Lung (tissue), 11 donors: ENCODE measurements at regions not wholly inside any gene's neighbourhood (a gene's known extent, or its start where the extent isn't known, plus 50 kb on each side); places are given as distances from the start of the nearest gene placed in this dataset.

ENCODE experiments used
- ATAC-seq: fragments of 200-7000 bp; cut with Tn5 transposase; one replicate; pipeline ENCODE4 v1.9.1; 2020; ENCODE audit warnings: moderate number of reproducible peaks; ENCODE audit not compliant: insufficient read depth, low FRiP score
- DNase-seq, 3 donors: peaks; one replicate each; pipeline ENCODE4 v3.0.0-alpha.2; 2013 to 2017
- H3K27ac ChIP-seq, 2 donors: one replicate each; pipeline ENCODE4 v1.5.1; 2013; ENCODE audit warnings: mild to moderate bottlenecking in 2 of 2, moderate library complexity in 2 of 2, control low read depth in 1 of 2, inconsistent platforms in 1 of 2, low read depth in 1 of 2, low read length in 1 of 2
- H3K27me3 ChIP-seq, 3 donors: one replicate each; pipeline ENCODE4 v1.5.1; 2013; ENCODE audit warnings: low read length in 2 of 3; ENCODE audit not compliant: control insufficient read depth in 3 of 3, insufficient read depth in 3 of 3
- H3K36me3 ChIP-seq, 4 donors: one replicate each; pipeline ENCODE4 v1.5.1; 2013; ENCODE audit warnings: low read length in 4 of 4, mild to moderate bottlenecking in 1 of 4, moderate library complexity in 1 of 4; ENCODE audit not compliant: control insufficient read depth in 4 of 4, insufficient read depth in 4 of 4
- H3K4me1 ChIP-seq, 5 donors: one replicate each; pipeline ENCODE4 v1.5.1; 2013; ENCODE audit warnings: low read length in 5 of 5, mild to moderate bottlenecking in 2 of 5, moderate library complexity in 1 of 5; ENCODE audit not compliant: control insufficient read depth in 5 of 5, insufficient read depth in 5 of 5
- H3K4me3 ChIP-seq: one replicate; pipeline ENCODE4 v1.5.1; 2013; ENCODE audit warnings: mild to moderate bottlenecking, control low read depth, moderate library complexity
- H3K9ac ChIP-seq, 2 donors: one replicate each; pipeline ENCODE4 v1.5.1; 2013; ENCODE audit warnings: low read length in 2 of 2, control low read depth in 1 of 2; ENCODE audit not compliant: insufficient read depth in 1 of 2
- H3K9me3 ChIP-seq, 4 donors: one replicate each; pipeline ENCODE4 v1.5.1; 2013; ENCODE audit warnings: low read length in 3 of 4, mild to moderate bottlenecking in 1 of 4, moderate library complexity in 1 of 4; ENCODE audit not compliant: control insufficient read depth in 4 of 4, insufficient read depth in 3 of 4
- WGBS, 2 donors: extraction: QIAGEN DNeasy Blood & Tissue Kit; methylation state at CpG; one replicate each; pipeline ENCODE4 v1.1.7; 2013; 5-methylcytosine and 5-hydroxymethylcytosine counted together
- TF ChIP-seq, protein P1 (sequence below): IDR thresholded peaks from 2 replicates; pipeline ENCODE4 v1.5.1; 2012; ENCODE audit warnings: mild to moderate bottlenecking; ENCODE audit errors: control extremely low read depth, extremely low read depth
- donor health status: control.
- donor health status: control.
- donor health status: Bipolar disorder and iron deficiency.
- donor health status: healthy.
- donor health status: DM: yes; HTN: yes; CAD: no.

DNA sequence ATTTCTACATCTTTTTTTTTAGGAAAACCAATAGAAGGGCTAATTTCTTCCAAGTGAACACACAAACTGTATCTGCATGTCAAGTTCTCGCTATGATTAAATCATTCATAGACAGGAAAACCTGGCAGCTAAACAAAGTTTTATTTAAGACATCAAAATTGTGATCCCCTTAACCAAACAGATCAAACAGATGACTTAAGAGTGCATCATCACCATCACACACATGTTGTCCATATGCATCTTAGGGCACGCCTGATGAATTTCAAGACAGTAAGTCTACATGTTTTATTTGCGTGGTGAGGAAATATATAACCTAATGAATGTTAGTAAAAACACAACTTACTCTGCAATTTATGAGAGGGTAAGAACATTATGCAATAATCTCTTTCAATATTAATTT is 317.0 kb upstream of the ANXA10 start:
- no peak for DNase-seq
- Histone ChIP-seq H3K9me3 (peaks cover 0 to 2% (median 0%) of the 10 kb centered on the region in 4 donors), H3K4me3 (no peak overlapping the region), H3K36me3 (no peaks in the 10 kb centered on the region), H3K9ac (no peak overlapping the region), H3K27ac (no peak overlapping the region), H3K4me1 (no peaks in the 10 kb centered on the region), H3K27me3 (no peaks in the 10 kb centered on the region)
- WGBS, 2 donors = 92 to 94% methylated on average over 3 of the region's 3 CpGs
- TF ChIP-seq, protein P1, sequence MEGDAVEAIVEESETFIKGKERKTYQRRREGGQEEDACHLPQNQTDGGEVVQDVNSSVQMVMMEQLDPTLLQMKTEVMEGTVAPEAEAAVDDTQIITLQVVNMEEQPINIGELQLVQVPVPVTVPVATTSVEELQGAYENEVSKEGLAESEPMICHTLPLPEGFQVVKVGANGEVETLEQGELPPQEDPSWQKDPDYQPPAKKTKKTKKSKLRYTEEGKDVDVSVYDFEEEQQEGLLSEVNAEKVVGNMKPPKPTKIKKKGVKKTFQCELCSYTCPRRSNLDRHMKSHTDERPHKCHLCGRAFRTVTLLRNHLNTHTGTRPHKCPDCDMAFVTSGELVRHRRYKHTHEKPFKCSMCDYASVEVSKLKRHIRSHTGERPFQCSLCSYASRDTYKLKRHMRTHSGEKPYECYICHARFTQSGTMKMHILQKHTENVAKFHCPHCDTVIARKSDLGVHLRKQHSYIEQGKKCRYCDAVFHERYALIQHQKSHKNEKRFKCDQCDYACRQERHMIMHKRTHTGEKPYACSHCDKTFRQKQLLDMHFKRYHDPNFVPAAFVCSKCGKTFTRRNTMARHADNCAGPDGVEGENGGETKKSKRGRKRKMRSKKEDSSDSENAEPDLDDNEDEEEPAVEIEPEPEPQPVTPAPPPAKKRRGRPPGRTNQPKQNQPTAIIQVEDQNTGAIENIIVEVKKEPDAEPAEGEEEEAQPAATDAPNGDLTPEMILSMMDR = no peak
- ATAC-seq = no peak

DNA sequence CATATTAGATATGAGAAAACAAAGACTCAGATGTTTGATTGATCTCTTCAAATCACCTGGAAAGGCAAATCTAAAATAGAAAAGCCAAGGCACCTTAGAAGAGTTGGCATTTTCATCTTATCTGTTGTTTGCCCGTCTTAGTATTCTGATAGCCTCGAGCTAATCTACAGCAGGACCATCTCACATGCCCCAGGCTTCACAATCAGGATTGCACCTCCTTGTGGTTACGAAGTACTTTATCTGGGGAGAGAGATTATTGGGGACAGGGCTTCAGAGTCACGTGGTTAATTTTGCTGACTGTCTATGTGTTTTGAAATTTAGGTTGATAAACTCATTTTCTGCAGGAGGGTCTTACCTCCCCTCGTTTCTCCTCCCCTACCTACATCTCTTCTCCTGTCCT is 313.1 kb upstream of the ANXA10 start:
- WGBS, 2 donors = 69 to 75% methylated on average over 5 of the region's 5 CpGs
- DNase-seq = no peak
- ATAC-seq = no peak
- H3K9ac ChIP-seq = no peak overlapping the region
- H3K36me3 ChIP-seq = no peaks in the 10 kb centered on the region
- no peaks in the 10 kb centered on the region for H3K9me3 ChIP-seq
- TF ChIP-seq, protein P1 = no peak
- H3K4me1 ChIP-seq = no peaks in the 10 kb centered on the region
- H3K27me3 ChIP-seq = no peaks in the 10 kb centered on the region
- H3K4me3 ChIP-seq = no peak overlapping the region
- H3K27ac ChIP-seq = no peak overlapping the region

DNA sequence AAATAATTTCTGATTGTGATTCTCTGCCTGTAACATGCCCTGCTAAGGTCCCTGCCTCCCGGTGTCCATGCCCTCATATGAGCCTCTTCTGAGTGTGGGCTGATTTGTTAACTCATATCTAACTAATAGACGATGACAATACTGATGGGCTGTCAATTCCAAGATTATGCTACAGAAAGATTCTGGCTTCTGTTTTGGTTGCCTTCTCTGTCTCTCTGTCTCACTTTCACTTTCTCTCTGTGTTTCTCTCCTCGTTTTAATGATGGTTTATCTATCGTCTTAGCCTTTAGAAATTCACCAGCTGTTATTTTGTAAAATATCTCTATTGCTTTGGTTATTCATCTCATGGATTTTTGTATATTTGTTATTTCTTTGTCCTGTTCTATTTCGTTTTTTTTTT is 312.5 kb upstream of the ANXA10 start:
- Histone ChIP-seq H3K9ac (no peak overlapping the region), H3K36me3 (no peaks in the 10 kb centered on the region), H3K27me3 (no peaks in the 10 kb centered on the region), H3K27ac (no peak overlapping the region), H3K4me3 (no peak overlapping the region), H3K9me3 (no peaks in the 10 kb centered on the region), H3K4me1 (no peaks in the 10 kb centered on the region)
- no peak for DNase-seq
- TF ChIP-seq, protein P1 = no peak
- 64 to 77% methylated on average over 5 of the region's 5 CpGs for WGBS, 2 donors
- no peak for ATAC-seq

DNA sequence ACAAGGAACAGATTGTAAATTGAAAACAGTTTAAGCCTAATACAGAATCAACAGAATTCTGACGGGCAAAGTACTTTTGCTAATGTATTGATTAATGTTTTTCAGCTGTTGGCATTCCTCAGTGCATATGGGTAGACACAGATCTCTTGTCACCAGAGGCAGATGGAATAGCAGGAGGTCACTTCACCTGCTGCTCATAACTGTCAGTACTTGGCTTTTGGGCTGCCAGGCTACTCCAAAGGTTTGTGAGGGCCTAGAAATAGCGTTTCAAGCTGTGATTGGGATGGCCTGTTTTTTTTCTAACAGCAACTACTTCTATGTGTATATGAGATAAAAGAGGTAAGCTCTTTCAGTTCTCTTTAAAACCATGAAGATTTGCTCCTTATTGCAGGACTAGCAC is 307.5 kb upstream of the ANXA10 start:
- no peaks in the 10 kb centered on the region for H3K36me3 ChIP-seq
- no peaks in the 10 kb centered on the region for H3K27me3 ChIP-seq
- H3K4me3 ChIP-seq = no peak overlapping the region
- TF ChIP-seq, protein P1 = no peak
- ATAC-seq (no peak), DNase-seq (no peak)
- H3K9me3 ChIP-seq = no peaks in the 10 kb centered on the region
- H3K4me1 ChIP-seq = no peaks in the 10 kb centered on the region
- H3K27ac ChIP-seq = no peak overlapping the region
- 50 to 67% methylated on average over 2 of the region's 2 CpGs for WGBS, 2 donors
- no peak overlapping the region for H3K9ac ChIP-seq
